OCI-LY7 (cell line): ENCODE measurements at regions not wholly inside any gene's neighbourhood (a gene's known extent, or its start where the extent isn't known, plus 50 kb on each side); places are given as distances from the start of the nearest gene placed in this dataset.

Experiments
- EZH2phosphoT487 ChIP-seq: fragments of 200-600 bp; sonication (generic); IDR thresholded peaks from 2 replicates; pipeline ENCODE4 v1.6.1; 2018; ENCODE audit warnings: low read depth, borderline replicate concordance, mild to moderate bottlenecking, mixed run types, antibody characterized with exemption, low read length, moderate library complexity, mixed read lengths
- TF ChIP-seq, protein P1 (sequence below): fragments of 200-600 bp; sonication (generic); conservative IDR thresholded peaks from 2 replicates; pipeline ENCODE4 v1.5.1; 2014; ENCODE audit warnings: mild to moderate bottlenecking, antibody characterized with exemption, low read length, moderate library complexity, mixed read lengths

DNA sequence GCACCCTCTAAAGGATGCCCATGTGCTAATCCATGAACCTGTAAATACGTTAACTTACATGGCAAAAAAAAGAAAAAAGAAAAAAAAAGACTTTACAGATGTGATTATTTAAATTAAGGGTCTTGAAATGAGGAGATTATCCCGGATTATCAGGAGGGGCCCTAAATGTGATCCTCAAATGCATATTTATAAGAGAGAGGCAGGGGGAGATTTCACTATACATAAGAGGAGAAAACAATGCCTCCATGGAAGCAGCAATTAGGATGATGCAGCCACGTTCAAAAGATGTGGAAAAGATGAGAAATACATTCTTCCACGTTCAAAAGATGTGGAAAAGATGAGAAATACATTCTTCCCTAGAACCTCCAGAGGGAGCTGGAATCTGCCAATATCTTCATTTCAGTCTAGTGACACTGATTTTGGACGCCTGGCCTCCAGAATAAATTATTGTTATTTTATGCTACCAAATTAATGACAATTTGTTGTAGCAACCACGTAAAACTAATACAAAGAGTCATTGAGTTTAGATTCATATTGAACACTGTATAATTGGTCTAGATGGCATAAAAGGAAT, 328.4 kb upstream of the GNAI1 start:
- TF ChIP-seq, protein P1, sequence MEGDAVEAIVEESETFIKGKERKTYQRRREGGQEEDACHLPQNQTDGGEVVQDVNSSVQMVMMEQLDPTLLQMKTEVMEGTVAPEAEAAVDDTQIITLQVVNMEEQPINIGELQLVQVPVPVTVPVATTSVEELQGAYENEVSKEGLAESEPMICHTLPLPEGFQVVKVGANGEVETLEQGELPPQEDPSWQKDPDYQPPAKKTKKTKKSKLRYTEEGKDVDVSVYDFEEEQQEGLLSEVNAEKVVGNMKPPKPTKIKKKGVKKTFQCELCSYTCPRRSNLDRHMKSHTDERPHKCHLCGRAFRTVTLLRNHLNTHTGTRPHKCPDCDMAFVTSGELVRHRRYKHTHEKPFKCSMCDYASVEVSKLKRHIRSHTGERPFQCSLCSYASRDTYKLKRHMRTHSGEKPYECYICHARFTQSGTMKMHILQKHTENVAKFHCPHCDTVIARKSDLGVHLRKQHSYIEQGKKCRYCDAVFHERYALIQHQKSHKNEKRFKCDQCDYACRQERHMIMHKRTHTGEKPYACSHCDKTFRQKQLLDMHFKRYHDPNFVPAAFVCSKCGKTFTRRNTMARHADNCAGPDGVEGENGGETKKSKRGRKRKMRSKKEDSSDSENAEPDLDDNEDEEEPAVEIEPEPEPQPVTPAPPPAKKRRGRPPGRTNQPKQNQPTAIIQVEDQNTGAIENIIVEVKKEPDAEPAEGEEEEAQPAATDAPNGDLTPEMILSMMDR: no peak
- TF ChIP-seq EZH2phosphoT487: no peak
